HG03558 (cell line): ENCODE measurements at regions not wholly inside any gene's neighbourhood (a gene's known extent, or its start where the extent isn't known, plus 50 kb on each side); places are given as distances from the start of the nearest gene placed in this dataset.

ENCODE experiments used
- ATAC-seq: cut with Tn5 transposase; IDR thresholded peaks from one replicate; pipeline ENCODE4 v1.9.1; 2021; ENCODE audit warnings: moderate number of reproducible peaks; ENCODE audit not compliant: unreplicated experiment; ENCODE audit errors: extremely low read depth

GRCh38 chr1:216902669-216903381 lies 179.6 kb upstream of the ESRRG start:
- no peak for ATAC-seq

GRCh38 chr1:216900116-216900620 lies 176.9 kb upstream of the ESRRG start:
- no peak for ATAC-seq

GRCh38 chr1:216898801-216899200 lies 175.6 kb upstream of the ESRRG start:
- no peak for ATAC-seq

- no peak for ATAC-seq
Measured at GRCh38 chr1:216896146-216896545, 172.9 kb upstream of the ESRRG start.

- ATAC-seq, result no peak
Measured at GRCh38 chr1:216894494-216894893, 171.3 kb upstream of the ESRRG start.

- ATAC-seq, result no peak
Measured at GRCh38 chr1:216892581-216893160, 169.4 kb upstream of the ESRRG start.

GRCh38 chr1:216890871-216891270 lies 167.6 kb upstream of the ESRRG start:
- no peak for ATAC-seq

GRCh38 chr1:216888731-216889130 lies 165.5 kb upstream of the ESRRG start:
- ATAC-seq, result no peak

GRCh38 chr1:216887032-216887431 lies 163.8 kb upstream of the ESRRG start:
- no peak for ATAC-seq

GRCh38 chr1:216884614-216885229 lies 161.5 kb upstream of the ESRRG start:
- ATAC-seq, result no peak

- ATAC-seq, result no peak
Measured at GRCh38 chr1:216883518-216883917, 160.3 kb upstream of the ESRRG start.

- ATAC-seq, result no peak
Measured at GRCh38 chr1:216881695-216882094, 158.5 kb upstream of the ESRRG start.

- ATAC-seq, result no peak
Measured at GRCh38 chr1:216866714-216867113, 143.5 kb upstream of the ESRRG start.

- no peak for ATAC-seq
Measured at GRCh38 chr1:216855810-216856209, 132.6 kb upstream of the ESRRG start.

- ATAC-seq, result no peak
Measured at GRCh38 chr1:216854836-216855484, 131.7 kb upstream of the ESRRG start.

- no peak for ATAC-seq
Measured at GRCh38 chr1:216851073-216851472, 127.8 kb upstream of the ESRRG start.

- no peak for ATAC-seq
Measured at GRCh38 chr1:216849146-216849545, 125.9 kb upstream of the ESRRG start.

GRCh38 chr1:216847397-216848036 lies 124.3 kb upstream of the ESRRG start:
- ATAC-seq, result no peak

- ATAC-seq, result no peak
Measured at GRCh38 chr1:216846339-216846738, 123.1 kb upstream of the ESRRG start.

GRCh38 chr1:216843409-216843808 lies 120.2 kb upstream of the ESRRG start:
- ATAC-seq, result no peak

GRCh38 chr1:216841165-216841564 lies 117.9 kb upstream of the ESRRG start:
- no peak for ATAC-seq
